ENCODE measurements at regions not wholly inside any gene's neighbourhood (a gene's known extent, or its start where the extent isn't known, plus 50 kb on each side); places are given as distances from the start of the nearest gene placed in this dataset.

- intact Hi-C loops (cut with DNase I): no loop called here
- no peak overlapping the region for H3K4me3 ChIP-seq
- H3K27ac ChIP-seq: no peak overlapping the region
- H3K27me3 ChIP-seq: no peaks in the 10 kb centered on the region
- H3K4me1 ChIP-seq: peaks cover 14% of the 10 kb centered on the region
- H3K9me3 ChIP-seq: no peaks in the 10 kb centered on the region
- no peak for DNase-seq (ENCODE audit: extremely low spot score in 2 of 2)
- no peak for TF ChIP-seq CTCF (IDR thresholded peaks at IDR 0.05)
- TF ChIP-seq POLR2AphosphoS5 (IDR thresholded peaks at IDR 0.05; ENCODE audit: insufficient read depth in 1 of 2, low read depth in 1 of 2): no peak
- no peak for TF ChIP-seq POLR2A (IDR thresholded peaks at IDR 0.05)
- no peaks in the 10 kb centered on the region for H3K36me3 ChIP-seq
Observed at GRCh38 chr17:45722161-45722560, 62.0 kb upstream of the CRHR1 start.

DNA sequence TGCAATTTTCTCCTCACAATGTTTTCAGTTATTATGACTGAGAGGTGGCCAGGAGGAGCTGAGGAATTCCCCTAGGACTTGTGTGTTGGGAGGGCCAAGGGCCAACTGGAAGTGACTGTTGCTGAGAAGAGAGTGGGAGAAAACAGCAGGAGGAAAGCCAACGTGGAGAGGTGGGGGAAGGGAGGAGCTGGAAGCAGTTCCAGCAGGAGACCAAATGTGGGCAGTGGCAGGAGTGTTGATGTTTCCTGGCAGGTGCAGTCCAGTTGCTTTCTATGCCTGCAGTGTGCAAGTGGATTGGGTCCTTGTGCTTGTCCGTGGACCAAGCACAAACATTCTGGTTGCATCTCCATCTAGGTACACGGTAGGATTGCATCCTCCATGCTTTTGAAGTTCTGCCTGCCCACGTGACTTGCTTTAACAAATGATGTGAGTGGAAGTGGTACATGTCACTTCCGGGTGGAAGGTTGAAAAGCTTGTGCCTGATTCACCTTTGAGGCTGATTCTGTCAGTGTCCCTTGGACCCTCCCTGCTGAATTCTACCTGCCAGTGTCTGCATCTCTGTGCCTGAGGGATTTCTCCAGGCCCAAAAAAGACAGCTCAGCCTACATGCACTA lies 54.7 kb upstream of the CRHR1 start:
- intact Hi-C loops (cut with DNase I): no loop called here
- no peaks in the 10 kb centered on the region for H3K9me3 ChIP-seq
- no peaks in the 10 kb centered on the region for H3K36me3 ChIP-seq
- no peaks in the 10 kb centered on the region for H3K27me3 ChIP-seq
- TF ChIP-seq POLR2A (IDR thresholded peaks at IDR 0.05) (no peak), CTCF (IDR thresholded peaks at IDR 0.05) (no peak), POLR2AphosphoS5 (IDR thresholded peaks at IDR 0.05; ENCODE audit: insufficient read depth in 1 of 2, low read depth in 1 of 2) (no peak)
- no peak overlapping the region for H3K27ac ChIP-seq
- H3K4me3 ChIP-seq: no peak overlapping the region
- no peak for DNase-seq (ENCODE audit: extremely low spot score in 2 of 2)
- no peaks in the 10 kb centered on the region for H3K4me1 ChIP-seq

GRCh38 chr17:45730192-45730591 lies 53.9 kb upstream of the CRHR1 start:
- intact Hi-C loops (cut with DNase I): no loop called here
- Histone ChIP-seq H3K27me3 (no peaks in the 10 kb centered on the region), H3K4me1 (no peaks in the 10 kb centered on the region), H3K36me3 (no peaks in the 10 kb centered on the region), H3K27ac (no peak overlapping the region), H3K9me3 (no peaks in the 10 kb centered on the region), H3K4me3 (no peak overlapping the region)
- DNase-seq (ENCODE audit: extremely low spot score in 2 of 2): no peak
- TF ChIP-seq POLR2AphosphoS5 (IDR thresholded peaks at IDR 0.05; ENCODE audit: insufficient read depth in 1 of 2, low read depth in 1 of 2) (no peak), CTCF (IDR thresholded peaks at IDR 0.05) (no peak), POLR2A (IDR thresholded peaks at IDR 0.05) (no peak)

DNA sequence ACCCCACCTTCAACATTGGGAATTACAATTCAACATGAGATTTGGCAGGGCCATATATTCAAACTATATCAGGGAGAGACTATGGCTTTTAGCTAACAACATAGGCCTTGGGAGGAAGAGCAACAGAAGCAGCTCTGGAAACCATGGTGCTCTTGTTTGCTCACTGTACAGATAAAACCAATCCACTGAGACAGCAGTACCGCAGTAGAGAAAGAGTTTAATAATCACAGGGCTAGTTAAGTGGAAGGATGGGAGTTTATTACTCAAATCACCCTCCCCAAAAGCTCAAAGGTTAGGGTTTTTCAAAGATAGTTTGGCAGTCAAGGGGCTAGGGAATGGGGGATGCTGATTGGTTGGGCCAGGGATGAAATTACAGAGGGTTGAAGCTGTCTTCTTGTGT lies 52.7 kb upstream of the CRHR1 start:
- TF ChIP-seq POLR2AphosphoS5 (IDR thresholded peaks at IDR 0.05; ENCODE audit: insufficient read depth in 1 of 2, low read depth in 1 of 2) (no peak), POLR2A (IDR thresholded peaks at IDR 0.05) (no peak), CTCF (IDR thresholded peaks at IDR 0.05) (no peak)
- no peaks in the 10 kb centered on the region for H3K4me1 ChIP-seq
- no peak overlapping the region for H3K27ac ChIP-seq
- intact Hi-C loops (cut with DNase I): no loop called here
- no peak overlapping the region for H3K4me3 ChIP-seq
- no peaks in the 10 kb centered on the region for H3K36me3 ChIP-seq
- no peaks in the 10 kb centered on the region for H3K27me3 ChIP-seq
- no peaks in the 10 kb centered on the region for H3K9me3 ChIP-seq
- DNase-seq (ENCODE audit: extremely low spot score in 2 of 2): no peak

- no peak for DNase-seq (ENCODE audit: extremely low spot score in 2 of 2)
- no peaks in the 10 kb centered on the region for H3K9me3 ChIP-seq
- no peak overlapping the region for H3K27ac ChIP-seq
- no peaks in the 10 kb centered on the region for H3K36me3 ChIP-seq
- no peak overlapping the region for H3K4me3 ChIP-seq
- TF ChIP-seq POLR2A (IDR thresholded peaks at IDR 0.05): no peak
- no peak for TF ChIP-seq CTCF (IDR thresholded peaks at IDR 0.05)
- TF ChIP-seq POLR2AphosphoS5 (IDR thresholded peaks at IDR 0.05; ENCODE audit: insufficient read depth in 1 of 2, low read depth in 1 of 2): no peak
- no peaks in the 10 kb centered on the region for H3K4me1 ChIP-seq
- intact Hi-C loops (cut with DNase I): no loop called here
- H3K27me3 ChIP-seq: no peaks in the 10 kb centered on the region
Observed at GRCh38 chr17:45732926-45733505, 51.1 kb upstream of the CRHR1 start.

Measured in vagina (tissue), 2 donors.